ENCODE measurements at regions not wholly inside any gene's neighbourhood (a gene's known extent, or its start where the extent isn't known, plus 50 kb on each side); places are given as distances from the start of the nearest gene placed in this dataset.

DNA sequence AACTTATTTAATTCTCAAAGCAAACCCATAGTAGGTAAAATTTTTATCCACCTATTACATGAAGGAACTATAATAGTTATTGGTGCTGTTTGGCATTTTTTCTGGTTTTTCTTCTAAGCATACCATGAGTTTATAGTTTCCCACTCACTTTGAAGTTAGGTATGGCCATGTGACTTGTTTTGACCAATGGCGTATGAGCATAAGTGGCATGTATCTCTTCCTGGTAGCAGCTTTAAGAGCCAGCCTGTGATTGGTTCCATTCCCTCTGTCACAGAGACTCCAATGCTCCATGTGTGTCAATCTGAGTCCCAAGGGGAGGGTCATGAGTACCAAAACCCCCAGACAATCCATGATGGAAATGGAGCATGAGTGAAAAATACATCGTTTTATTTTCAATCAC, 282.9 kb upstream of the N4BP1 start:
- DNase-seq (ENCODE audit: low spot score), result no peak

GRCh38 chr16:48887646-48888210, 277.7 kb upstream of the N4BP1 start:
- DNase-seq (ENCODE audit: low spot score), result no peak

GRCh38 chr16:48885471-48885870, 275.5 kb upstream of the N4BP1 start:
- no peak for DNase-seq (ENCODE audit: low spot score)

DNA sequence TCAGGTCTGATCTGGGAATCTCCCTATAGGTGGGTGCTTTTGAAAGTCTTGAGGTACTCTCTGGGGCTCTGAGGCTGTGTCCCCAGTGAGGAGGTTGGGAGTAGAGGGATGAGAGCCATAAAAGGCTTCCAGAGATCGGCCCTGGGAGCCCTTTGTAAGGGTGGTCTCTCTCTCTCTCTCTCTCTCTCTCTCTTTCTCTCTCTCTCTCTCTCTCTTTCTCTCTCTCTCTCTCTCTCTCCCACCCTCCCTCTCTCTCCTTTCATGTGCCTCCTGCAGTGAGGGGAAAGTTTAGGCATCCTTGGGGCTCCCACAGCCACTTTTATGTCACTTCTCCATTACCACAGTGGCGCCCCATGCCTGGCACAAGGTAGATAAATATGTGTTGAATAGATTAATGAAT, 271.3 kb upstream of the N4BP1 start:
- no peak for DNase-seq (ENCODE audit: low spot score)

- DNase-seq (ENCODE audit: low spot score), result no peak
Measured at GRCh38 chr16:48879223-48880122, 269.5 kb upstream of the N4BP1 start.

DNA sequence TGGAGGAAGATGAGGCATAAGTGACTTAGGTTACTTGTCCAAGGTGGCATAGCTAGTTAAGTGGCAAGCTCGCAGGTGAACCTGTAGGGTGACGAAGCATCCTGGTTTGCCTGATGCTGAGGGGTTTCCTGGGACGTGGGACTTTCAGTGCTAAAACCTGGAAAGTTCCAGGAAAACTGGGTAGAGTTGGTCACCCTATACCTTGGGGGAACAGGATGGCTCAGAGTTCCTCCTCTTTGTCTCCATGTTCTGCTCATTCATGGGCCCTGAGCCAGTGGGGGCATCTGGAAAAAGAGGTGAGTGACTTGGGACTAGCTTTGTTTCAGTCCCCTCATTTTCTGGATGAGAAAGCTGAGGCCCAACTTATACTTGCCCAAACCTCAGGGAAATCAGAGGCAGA, 268.0 kb upstream of the N4BP1 start:
- DNase-seq (ENCODE audit: low spot score), result no peak

- no peak for DNase-seq (ENCODE audit: low spot score)
Measured at GRCh38 chr16:48870141-48870540, 260.2 kb upstream of the N4BP1 start.

DNA sequence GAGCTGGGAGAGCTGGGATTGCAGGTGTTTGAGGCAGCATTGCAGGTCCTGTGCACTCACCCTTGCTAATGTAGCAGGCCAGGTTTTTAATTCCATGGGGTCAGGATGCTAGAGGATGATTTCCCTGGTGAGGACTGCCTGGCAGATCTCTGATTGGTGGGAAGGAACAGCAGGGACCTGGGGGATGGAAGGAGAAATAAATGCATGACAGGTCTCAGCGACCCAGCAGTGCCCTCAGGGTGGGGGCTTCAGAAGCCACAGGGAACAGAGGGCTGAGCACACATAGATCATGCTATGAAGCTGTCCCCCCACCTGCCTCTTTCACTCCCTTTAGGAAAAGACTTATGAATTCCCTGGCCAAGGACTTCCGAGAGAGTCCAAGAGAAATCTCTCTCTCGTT, 255.5 kb upstream of the N4BP1 start:
- no peak for DNase-seq (ENCODE audit: low spot score)

DNA sequence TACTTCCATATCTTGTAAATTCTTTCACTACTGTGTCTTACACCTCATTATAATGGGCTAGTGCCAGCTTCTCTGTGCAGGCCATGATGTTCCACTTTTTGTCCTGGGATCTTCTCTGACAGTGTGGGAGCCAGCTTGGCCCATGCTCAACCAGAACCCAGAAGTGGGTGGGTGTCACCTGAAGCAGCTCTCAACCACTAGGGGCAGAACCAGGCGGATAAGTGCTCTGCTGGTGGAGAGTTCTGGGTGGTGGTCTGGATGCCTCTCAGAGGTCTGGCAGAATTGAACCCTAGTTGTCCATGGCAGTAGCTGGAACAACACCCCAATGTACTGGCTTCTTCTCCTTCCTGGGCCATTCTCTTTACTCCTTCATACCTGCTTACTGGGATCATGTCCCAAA, 254.1 kb upstream of the N4BP1 start:
- no peak for DNase-seq (ENCODE audit: low spot score)

DNA sequence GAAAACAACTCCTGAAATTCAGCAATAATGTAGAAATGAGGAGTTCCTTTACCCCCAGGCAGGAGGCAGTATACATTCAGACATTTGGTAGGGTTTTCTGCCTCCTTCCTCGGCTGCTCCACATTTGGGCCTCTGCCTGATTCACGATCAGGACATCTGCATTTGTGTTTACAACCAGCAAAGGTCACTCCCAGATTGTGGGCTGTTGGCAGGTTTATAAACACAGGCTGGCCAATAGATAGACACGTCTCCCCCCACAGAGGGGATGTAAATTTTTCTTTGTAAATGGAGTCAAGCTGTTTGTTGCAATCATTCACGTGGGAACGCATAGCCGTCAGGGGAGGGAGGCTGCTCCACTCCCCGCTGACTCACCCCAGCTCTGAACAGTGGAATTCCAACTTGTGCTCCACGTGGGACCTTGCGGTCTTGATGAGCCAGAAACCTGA, 252.1 kb upstream of the N4BP1 start:
- no peak for DNase-seq (ENCODE audit: low spot score)

- no peak for DNase-seq (ENCODE audit: low spot score)
Measured at GRCh38 chr16:48860341-48860740, 250.4 kb upstream of the N4BP1 start.

DNA sequence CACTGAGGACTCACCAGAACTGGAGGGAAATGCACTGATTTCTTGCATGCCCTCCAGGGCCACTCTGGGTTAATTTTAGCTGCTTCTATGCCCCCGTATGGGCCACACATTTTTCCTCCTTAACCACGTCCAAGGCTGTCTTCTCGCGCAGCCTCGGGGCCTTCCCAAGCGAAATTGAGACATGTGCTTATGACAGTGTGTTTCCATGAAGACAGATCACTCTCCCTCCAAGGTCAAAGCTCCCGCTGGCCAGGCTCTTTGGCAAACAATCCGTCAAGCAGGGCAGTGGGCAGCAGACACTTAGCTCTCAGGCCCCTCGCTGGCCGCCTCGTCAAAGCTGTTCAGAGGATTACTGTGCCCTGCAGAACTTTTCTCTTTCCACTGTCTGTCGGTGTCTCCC, 243.0 kb upstream of the N4BP1 start:
- DNase-seq (ENCODE audit: low spot score), result no peak

- DNase-seq (ENCODE audit: low spot score), result no peak
Measured at GRCh38 chr16:48852458-48852857, 242.5 kb upstream of the N4BP1 start.

DNA sequence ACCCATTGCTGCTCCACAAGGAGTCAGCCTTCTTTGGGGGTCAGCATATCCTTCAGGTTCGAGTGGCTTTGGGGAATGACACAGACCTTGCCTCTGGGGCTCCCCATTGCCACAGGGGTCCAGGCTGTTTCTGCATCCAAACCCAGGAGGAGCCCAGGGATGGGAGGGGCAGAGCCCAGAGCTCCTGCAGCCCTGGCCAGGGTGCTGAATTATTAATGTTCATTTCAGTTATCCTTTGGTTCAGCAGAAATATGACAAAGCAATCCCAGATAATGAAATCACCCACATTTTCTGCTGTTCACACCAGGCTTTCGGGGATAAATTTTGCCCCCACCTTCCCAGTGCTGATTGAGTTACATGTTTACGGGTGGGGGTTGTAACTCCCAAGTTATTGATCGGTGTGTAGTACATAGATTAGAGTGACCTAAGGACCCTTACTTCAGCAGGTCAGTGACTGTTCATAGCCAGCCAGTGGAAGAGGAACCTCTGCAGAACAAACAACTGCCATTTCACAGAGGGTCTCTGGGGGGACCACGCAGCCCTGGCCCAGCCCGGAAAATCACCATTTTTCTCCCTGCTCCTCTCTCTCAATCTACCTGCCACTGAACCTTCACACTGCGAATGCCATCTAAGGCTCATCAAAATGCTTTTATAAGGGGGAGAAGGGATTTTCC, 240.3 kb upstream of the N4BP1 start:
- DNase-seq (ENCODE audit: low spot score), result no peak

DNA sequence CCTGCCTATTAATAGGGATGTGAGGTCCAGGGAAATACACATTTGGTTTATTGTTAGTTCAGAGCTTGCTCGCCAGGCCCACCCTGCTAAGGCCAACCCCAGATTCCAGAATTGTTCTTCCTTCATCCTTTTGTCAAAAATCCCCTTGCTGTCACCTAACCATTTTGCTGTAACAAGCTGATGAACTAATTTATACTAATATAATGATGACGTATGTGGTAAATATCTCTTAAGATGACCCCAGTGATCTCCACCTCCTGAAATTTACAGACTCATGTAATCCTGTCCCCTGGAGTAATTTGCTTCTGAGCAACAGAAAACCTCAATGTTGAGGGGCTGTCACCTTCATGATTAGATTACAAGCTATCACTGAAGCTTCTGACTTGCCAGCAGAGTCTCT, 236.3 kb upstream of the N4BP1 start:
- DNase-seq (ENCODE audit: low spot score), result no peak

DNA sequence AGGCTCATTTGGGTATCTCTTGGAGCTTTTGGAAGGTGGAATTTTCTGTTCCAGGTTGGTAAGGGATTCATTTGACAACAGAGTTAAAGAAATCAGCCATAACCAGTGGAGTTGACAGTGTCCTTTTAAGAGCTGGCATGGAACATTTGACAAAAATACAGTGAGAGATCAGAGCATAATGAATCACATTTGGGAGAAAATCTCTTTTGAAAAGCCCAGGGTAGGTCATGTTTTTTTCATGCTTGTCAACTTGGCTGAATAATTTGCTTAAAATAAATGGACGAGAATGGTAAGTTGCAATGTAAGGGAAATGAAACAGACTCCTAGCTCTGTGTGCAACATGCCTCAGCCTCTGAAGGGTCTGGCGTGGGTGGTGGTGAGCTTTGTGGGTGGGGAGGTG, 235.3 kb upstream of the N4BP1 start:
- DNase-seq (ENCODE audit: low spot score), result no peak

DNA sequence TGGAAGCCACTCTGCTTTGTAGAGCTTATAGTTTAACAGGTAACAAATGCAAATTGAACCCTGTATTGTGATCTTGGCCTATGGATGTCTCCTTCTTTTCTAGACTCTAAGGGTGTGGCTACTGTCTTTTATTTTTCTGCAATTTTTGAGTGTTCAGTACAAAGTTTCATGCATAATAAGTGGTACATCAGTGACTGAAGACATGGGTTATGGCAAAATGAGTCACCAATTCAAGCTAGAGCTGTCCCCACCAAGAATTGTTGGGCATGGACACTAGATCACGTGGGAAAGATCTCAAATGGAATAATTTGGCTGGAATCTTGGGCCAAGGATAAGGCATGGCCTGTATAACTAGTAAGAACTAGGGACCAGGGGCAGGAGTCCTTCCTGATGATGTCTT, 228.4 kb upstream of the N4BP1 start:
- no peak for DNase-seq (ENCODE audit: low spot score)

DNA sequence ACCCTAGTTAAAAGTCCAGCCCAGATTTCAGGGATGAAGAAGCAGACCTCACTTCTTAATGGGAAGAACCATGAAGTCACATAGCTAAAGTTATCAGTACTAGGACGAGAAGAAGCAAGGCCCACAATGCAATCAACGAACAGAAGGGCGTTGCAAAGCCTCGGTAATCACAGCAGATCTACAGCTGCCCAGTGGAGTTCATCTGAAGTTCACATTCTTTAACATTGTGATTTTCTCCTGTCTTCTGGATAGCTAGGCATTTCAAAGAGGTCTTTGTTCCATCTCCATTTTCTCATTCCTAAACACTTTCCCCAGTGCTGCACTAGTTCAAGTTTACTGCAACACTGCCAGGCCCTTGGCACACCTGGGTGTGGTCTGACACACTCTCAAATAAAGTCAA, 226.7 kb upstream of the N4BP1 start:
- DNase-seq (ENCODE audit: low spot score), result no peak

DNA sequence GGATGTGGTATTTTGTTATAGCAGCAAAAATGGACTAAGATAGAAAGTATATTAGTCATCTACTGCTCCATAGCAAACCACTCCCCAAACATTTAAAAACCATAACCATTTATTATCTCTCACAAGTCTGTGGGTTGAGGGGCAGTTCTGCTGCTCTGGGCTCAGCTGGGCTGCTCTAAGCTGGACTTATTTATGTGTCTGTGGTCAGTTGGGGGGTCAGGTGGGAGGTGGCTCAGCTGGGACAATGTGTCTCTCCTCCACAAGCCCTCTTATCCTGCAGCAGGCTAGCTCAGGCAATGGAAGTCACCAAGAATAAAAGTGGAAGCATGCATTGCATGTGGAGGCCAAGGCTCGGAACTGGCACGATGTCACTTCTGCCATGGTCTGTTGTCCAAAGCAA, 226.1 kb upstream of the N4BP1 start:
- DNase-seq (ENCODE audit: low spot score), result no peak

- DNase-seq (ENCODE audit: low spot score), result no peak
Measured at GRCh38 chr16:48834576-48834975, 224.6 kb upstream of the N4BP1 start.

DNA sequence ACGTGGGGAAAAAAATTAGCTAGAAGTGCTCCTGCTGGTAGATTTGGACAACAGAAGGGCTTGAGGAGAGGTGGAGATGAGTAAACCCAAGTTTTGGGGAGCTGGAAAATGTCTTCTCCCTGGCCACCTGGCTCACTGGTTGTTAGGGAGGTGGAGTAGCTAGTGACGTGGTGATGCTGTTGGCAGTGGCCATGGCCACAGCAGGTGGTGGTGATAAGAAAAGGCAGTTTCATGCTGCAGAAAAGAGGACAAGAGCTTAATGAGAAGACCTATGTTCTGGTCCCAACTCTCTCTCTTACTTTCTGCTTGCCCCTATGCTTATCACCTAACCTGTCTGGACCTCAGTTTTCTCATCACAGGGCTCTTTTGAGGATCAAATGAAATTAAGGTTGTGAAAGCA, 223.5 kb upstream of the N4BP1 start:
- no peak for DNase-seq (ENCODE audit: low spot score)

DNA sequence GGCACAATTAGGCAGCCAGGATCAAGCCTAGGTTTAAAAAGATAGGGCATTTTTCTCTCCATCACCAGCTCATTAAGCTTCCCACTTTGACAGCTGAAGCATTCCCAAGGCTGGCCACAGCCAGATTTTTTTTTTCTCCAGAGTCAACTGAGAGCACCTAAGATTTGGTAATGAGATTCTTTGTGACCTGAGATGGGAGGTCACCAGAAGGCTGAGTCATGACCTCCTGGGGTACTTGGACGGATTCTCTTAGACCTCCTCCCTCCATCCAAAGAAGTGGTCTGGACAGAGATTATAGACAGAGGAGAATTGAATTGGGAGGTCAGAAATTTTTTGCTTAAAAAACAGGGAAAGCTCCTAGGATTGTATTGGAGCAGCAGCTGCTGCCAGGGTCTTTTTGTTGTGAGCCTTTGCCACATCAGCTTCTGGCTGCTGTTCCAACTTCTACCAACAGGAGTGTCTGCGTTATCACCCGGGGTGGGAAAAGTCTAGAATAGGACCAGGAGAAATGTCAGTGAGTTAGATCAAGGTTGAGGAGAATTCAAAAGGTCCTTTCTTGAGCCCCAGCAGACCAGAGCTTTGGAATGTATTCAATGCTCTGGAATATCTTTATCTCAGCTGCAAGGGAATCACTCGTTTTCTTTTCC, 221.2 kb upstream of the N4BP1 start:
- DNase-seq (ENCODE audit: low spot score), result no peak
